IMR-90 (cell line): ENCODE measurements at regions not wholly inside any gene's neighbourhood (a gene's known extent, or its start where the extent isn't known, plus 50 kb on each side); places are given as distances from the start of the nearest gene placed in this dataset.

Source experiments
- BHLHE40 ChIP-seq: fragments of 150-350 bp; IDR thresholded peaks from 2 replicates; pipeline ENCODE4 v1.6.1; 2016; ENCODE audit warnings: mild to moderate bottlenecking, low read depth, low read length
- CEBPB ChIP-seq: IDR thresholded peaks from 2 replicates; pipeline ENCODE4 v1.6.1; 2012; ENCODE audit warnings: low read depth, low read length, improper control_type of control experiment
- CHD1 ChIP-seq: IDR thresholded peaks from 2 replicates; pipeline ENCODE4 v1.6.1; 2012; ENCODE audit warnings: low read depth, low read length, improper control_type of control experiment
- CTCF ChIP-seq: conservative IDR thresholded peaks from 2 replicates; pipeline ENCODE4 v1.5.1; 2012; ENCODE audit warnings: mild to moderate bottlenecking, low read depth, low read length, improper control_type of control experiment
- ELK1 ChIP-seq: fragments of 150-350 bp; IDR thresholded peaks from 2 replicates; pipeline ENCODE4 v1.6.1; 2016; ENCODE audit warnings: low read depth, mild to moderate bottlenecking, low read length, moderate library complexity, borderline replicate concordance
- FOS ChIP-seq: fragments of 150-350 bp; IDR thresholded peaks from 2 replicates; pipeline ENCODE4 v1.6.1; 2016; ENCODE audit warnings: low read depth, low read length
- MAZ ChIP-seq: IDR thresholded peaks from 2 replicates; pipeline ENCODE4 v1.6.1; 2012; ENCODE audit warnings: low read depth, mild to moderate bottlenecking, low read length, improper control_type of control experiment, moderate library complexity, borderline replicate concordance
- MXI1 ChIP-seq: IDR thresholded peaks from 2 replicates; pipeline ENCODE4 v1.6.1; 2012; ENCODE audit warnings: low read depth, mild to moderate bottlenecking, low read length, moderate library complexity, borderline replicate concordance
- NFE2L2 ChIP-seq: fragments of 150-350 bp; IDR thresholded peaks from 2 replicates; pipeline ENCODE4 v1.6.1; 2016; ENCODE audit warnings: low read depth, mild to moderate bottlenecking, low read length
- POLR2A ChIP-seq: IDR thresholded peaks from 2 replicates; pipeline ENCODE4 v1.6.1; 2012; ENCODE audit warnings: mild to moderate bottlenecking, low read depth, low read length
- RAD21 ChIP-seq: IDR thresholded peaks from 2 replicates; pipeline ENCODE4 v1.6.1; 2012; ENCODE audit warnings: low read length, improper control_type of control experiment
- RCOR1 ChIP-seq: IDR thresholded peaks from 2 replicates; pipeline ENCODE4 v1.6.1; 2012; ENCODE audit warnings: mild to moderate bottlenecking, low read length, improper control_type of control experiment; ENCODE audit not compliant: insufficient replicate concordance
- SMC3 ChIP-seq: fragments of 150-350 bp; IDR thresholded peaks from 2 replicates; pipeline ENCODE4 v1.6.1; 2016; ENCODE audit warnings: low read depth, mild to moderate bottlenecking, antibody characterized with exemption, low read length, moderate library complexity
- USF2 ChIP-seq: fragments of 150-350 bp; IDR thresholded peaks from 2 replicates; pipeline ENCODE4 v1.6.1; 2017; ENCODE audit warnings: mild to moderate bottlenecking, antibody characterized with exemption, low read length, low read depth

GRCh38 chr9:91162311-91162710 lies 199.4 kb downstream of the AUH start:
- TF ChIP-seq CEBPB (no peak), FOS (0 out of 2 replicates have a peak, but pooled peaks have one; percentile 16), SMC3 (no peak), POLR2A (no peak), MXI1 (no peak), CTCF (no peak), MAZ (no peak), USF2 (no peak), CHD1 (no peak), RAD21 (no peak), NFE2L2 (no peak), RCOR1 (no peak), BHLHE40 (no peak), ELK1 (no peak)
